DMS153 (cell line): ENCODE measurements at regions not wholly inside any gene's neighbourhood (a gene's known extent, or its start where the extent isn't known, plus 50 kb on each side); places are given as distances from the start of the nearest gene placed in this dataset.
"Not testable (repeated sequence)": the region's sequence is repeated elsewhere in the genome, so short reads cannot be mapped to it uniquely, and the experiment has no call there.

Experiments used
- DNase-seq: peaks from one replicate; lab custom pipeline; 2025; lab: John Stamatoyannopoulos, UW

GRCh38 chr1:244106837-244107493, 55.9 kb downstream of the ZBTB18 start:
- DNase-seq = peak; percentile 56

DNA sequence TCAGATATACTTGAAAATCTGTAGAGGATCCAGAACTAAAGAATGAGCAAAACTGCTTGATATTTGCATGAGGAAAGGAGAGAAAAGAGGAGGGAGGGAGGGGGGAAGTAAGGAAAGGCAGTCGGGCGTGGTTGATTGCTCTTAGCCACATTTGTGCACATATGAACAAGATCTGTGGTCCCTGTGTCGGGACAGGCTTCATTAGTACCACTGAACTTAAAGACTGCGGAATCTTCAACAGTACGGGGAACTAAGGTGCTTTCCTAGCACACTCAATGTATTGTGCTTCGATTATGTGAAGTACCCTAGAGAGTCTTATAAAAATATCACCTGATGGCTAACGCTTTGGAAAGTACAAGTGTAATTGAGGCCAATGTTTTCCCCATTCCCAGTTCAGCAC, 59.9 kb downstream of the ZBTB18 start:
- no peak for DNase-seq

GRCh38 chr1:244112041-244112440, 61.0 kb downstream of the ZBTB18 start:
- no peak for DNase-seq

DNA sequence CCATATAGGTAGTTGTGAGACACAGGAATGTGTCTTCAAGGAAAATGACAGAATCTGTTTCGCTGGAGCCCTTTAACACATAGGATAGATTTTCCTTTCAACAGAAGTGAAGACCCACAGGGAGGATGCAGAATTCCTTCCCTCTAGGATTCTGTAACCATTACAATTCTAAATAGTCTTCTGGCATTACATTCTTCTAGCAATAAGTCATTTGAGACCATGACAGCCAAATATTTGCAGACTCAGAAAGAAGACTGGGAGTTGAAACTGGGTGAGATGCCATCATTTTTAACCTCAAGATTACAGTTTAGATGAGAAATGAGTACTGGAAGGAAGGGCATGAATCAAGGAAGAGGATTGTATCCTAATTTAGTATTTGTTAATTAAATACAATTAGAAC, 61.6 kb downstream of the ZBTB18 start:
- no peak for DNase-seq

- DNase-seq = no peak
Measured at GRCh38 chr1:244113532-244114320, 62.6 kb downstream of the ZBTB18 start.

GRCh38 chr1:244114892-244115291, 63.8 kb downstream of the ZBTB18 start:
- no peak for DNase-seq

- no peak for DNase-seq
Measured at GRCh38 chr1:244116946-244117345, 65.9 kb downstream of the ZBTB18 start.

GRCh38 chr1:244118109-244118761, 67.2 kb downstream of the ZBTB18 start:
- DNase-seq = no peak

GRCh38 chr1:244128591-244129383, 77.7 kb downstream of the ZBTB18 start:
- DNase-seq = no peak

- DNase-seq = no peak
Measured at GRCh38 chr1:244137276-244137675, 86.2 kb downstream of the ZBTB18 start.

GRCh38 chr1:244137725-244138124, 86.6 kb downstream of the ZBTB18 start:
- DNase-seq = no peak

- DNase-seq = no peak
Measured at GRCh38 chr1:244138399-244138798, 87.3 kb downstream of the ZBTB18 start.

GRCh38 chr1:244139655-244140054, 88.6 kb downstream of the ZBTB18 start:
- no peak for DNase-seq

DNA sequence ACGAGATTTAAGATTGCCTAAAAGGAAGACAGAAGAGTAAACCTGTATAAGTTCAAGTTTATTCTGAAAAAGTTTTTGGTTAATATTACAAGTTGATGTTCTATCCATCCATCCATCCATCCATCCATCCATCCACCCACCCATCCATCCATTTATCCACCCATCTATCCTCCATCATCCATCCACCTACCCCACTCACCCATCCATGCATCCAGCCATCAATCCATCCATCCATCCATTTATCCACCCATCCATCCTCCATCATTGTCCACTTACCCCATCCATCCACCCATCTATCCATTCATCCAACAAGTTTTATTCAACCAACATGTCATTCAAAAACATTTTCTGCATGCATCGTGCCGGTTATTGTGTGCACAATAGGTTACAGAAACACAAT, 89.3 kb downstream of the ZBTB18 start:
- DNase-seq = no peak

- no peak for DNase-seq
Measured at GRCh38 chr1:244144053-244144452, 93.0 kb downstream of the ZBTB18 start.

GRCh38 chr1:244150071-244150470, 99.0 kb downstream of the ZBTB18 start:
- no peak for DNase-seq

DNA sequence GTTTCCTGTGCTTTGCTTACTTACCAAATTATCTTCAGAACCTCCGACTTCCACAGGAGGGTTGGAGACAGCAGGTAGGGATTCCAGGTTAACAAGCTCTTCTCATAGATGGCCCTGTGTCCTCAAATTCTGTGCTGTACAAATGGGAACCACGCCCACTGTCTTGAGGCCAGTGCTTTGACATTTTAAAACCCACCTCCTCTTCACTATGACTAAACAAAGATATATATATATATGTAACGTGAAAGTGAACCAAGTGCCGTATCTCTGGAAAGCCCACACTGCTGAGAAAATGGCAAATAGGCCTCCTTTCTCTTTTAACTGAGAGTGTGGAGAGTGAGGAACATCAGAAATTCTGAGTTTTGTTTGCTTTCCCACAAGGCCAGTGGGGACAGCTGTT, 99.6 kb downstream of the ZBTB18 start:
- no peak for DNase-seq

GRCh38 chr1:244151537-244151936, 100.5 kb downstream of the ZBTB18 start:
- no peak for DNase-seq

GRCh38 chr1:244154508-244154871, 103.4 kb downstream of the ZBTB18 start:
- DNase-seq = no peak

GRCh38 chr1:244154872-244155531, 103.9 kb downstream of the ZBTB18 start:
- DNase-seq = no peak

GRCh38 chr1:244155661-244156060, 104.6 kb downstream of the ZBTB18 start:
- DNase-seq = no peak

GRCh38 chr1:244156617-244157016, 105.5 kb downstream of the ZBTB18 start:
- DNase-seq = not testable (repeated sequence)
